PC-9 (cell line): ENCODE measurements at regions not wholly inside any gene's neighbourhood (a gene's known extent, or its start where the extent isn't known, plus 50 kb on each side); places are given as distances from the start of the nearest gene placed in this dataset.
"Not testable (repeated sequence)": the region's sequence is repeated elsewhere in the genome, so short reads cannot be mapped to it uniquely, and the experiment has no call there.

Experiments
- BruUV-seq: library from RNA; stranded (reverse); fragments of 400-500 nt; replicated peaks from 2 replicates; lab custom pipeline; 2021; lab: Mats Ljungman, UMichigan
- CTCF ChIA-PET: fragments of 300-600 bp; sonication (Branson Sonifier 250); formaldehyde crosslinking; loops from one replicate; lab custom pipeline; 2022; ENCODE audit warnings: antibody characterized with exemption; lab: Charles Lee
- POLR2A ChIA-PET: fragments of 300-600 bp; sonication (Branson Sonifier 250); formaldehyde crosslinking; loops from one replicate; lab custom pipeline; 2022; ENCODE audit warnings: antibody characterized with exemption; ENCODE audit not compliant: unreplicated experiment; lab: Charles Lee
- DNase-seq, 2 experiments: peaks; one replicate each; pipeline versions ENCODE4 v3.0.0 to v3.0.0-alpha.2; 2015 to 2022; ENCODE audit warnings: mixed read lengths in 1 of 2
- H2AFZ ChIP-seq: fragments of 200-600 bp; sonication (generic); 2 replicates; pipeline ENCODE4 v1.8.1; 2017; ENCODE audit warnings: antibody characterized with exemption
- H3F3A ChIP-seq: fragments of 200-600 bp; sonication (generic); 2 replicates; pipeline ENCODE4 v1.8.1; 2017; ENCODE audit warnings: antibody characterized with exemption, mild to moderate bottlenecking, low read depth; ENCODE audit not compliant: insufficient read depth
- H3K27ac ChIP-seq: fragments of 200-600 bp; sonication (generic); 2 replicates; pipeline ENCODE4 v1.6.1; 2016; ENCODE audit warnings: mixed run types
- H3K27me3 ChIP-seq: fragments of 200-600 bp; sonication (generic); 2 replicates; pipeline ENCODE4 v1.6.1; 2016; ENCODE audit warnings: low read depth, mixed run types; ENCODE audit not compliant: insufficient read depth
- H3K36me3 ChIP-seq: fragments of 200-600 bp; sonication (generic); 2 replicates; pipeline ENCODE4 v1.6.1; 2016; ENCODE audit warnings: low read depth, mixed run types
- H3K4me1 ChIP-seq: fragments of 200-600 bp; sonication (generic); replicated peaks from 2 replicates; pipeline ENCODE4 v1.6.1; 2016; ENCODE audit warnings: mixed run types; ENCODE audit not compliant: insufficient read depth
- H3K4me2 ChIP-seq: fragments of 200-600 bp; sonication (generic); 2 replicates; pipeline ENCODE4 v1.6.1; 2017; ENCODE audit warnings: mixed run types
- H3K4me3 ChIP-seq: fragments of 200-600 bp; sonication (generic); 2 replicates; pipeline ENCODE4 v1.6.1; 2016; ENCODE audit warnings: mixed run types
- H3K79me2 ChIP-seq: fragments of 200-600 bp; sonication (generic); 2 replicates; pipeline ENCODE4 v1.6.1; 2017; ENCODE audit warnings: low read depth, mixed run types
- H3K9me2 ChIP-seq: fragments of 200-600 bp; sonication (generic); 2 replicates; pipeline ENCODE4 v1.8.1; 2017; ENCODE audit warnings: mild to moderate bottlenecking; ENCODE audit not compliant: insufficient read depth
- H3K9me3 ChIP-seq: fragments of 200-600 bp; sonication (generic); 2 replicates; pipeline ENCODE4 v1.8.1; 2016; ENCODE audit warnings: low read depth; ENCODE audit not compliant: insufficient read depth
- H4K20me1 ChIP-seq: fragments of 200-600 bp; sonication (generic); 2 replicates; pipeline ENCODE4 v1.8.1; 2017; ENCODE audit not compliant: insufficient read depth
- EZH2 ChIP-seq: fragments of 200-600 bp; sonication (generic); IDR thresholded peaks from 2 replicates; pipeline ENCODE4 v1.8.0; 2017; ENCODE audit warnings: antibody characterized with exemption, low read depth
- intact Hi-C: fragments of 100-400 bp; cut with micrococcal nuclease; formaldehyde crosslinking; loops from one replicate; pipeline ENCODE4 v1.10.0; 2022; ENCODE audit not compliant: unreplicated experiment
- TF ChIP-seq, protein P1 (sequence below): fragments of 200-600 bp; sonication (generic); conservative IDR thresholded peaks from 2 replicates; pipeline ENCODE4 v1.6.1; 2017; ENCODE audit warnings: mixed run types, antibody characterized with exemption, mild to moderate bottlenecking, moderate library complexity

- intact Hi-C loops = no loop called here
- DNase-seq = no peak
- TF ChIP-seq EZH2 = no peak
- TF ChIP-seq, protein P1, sequence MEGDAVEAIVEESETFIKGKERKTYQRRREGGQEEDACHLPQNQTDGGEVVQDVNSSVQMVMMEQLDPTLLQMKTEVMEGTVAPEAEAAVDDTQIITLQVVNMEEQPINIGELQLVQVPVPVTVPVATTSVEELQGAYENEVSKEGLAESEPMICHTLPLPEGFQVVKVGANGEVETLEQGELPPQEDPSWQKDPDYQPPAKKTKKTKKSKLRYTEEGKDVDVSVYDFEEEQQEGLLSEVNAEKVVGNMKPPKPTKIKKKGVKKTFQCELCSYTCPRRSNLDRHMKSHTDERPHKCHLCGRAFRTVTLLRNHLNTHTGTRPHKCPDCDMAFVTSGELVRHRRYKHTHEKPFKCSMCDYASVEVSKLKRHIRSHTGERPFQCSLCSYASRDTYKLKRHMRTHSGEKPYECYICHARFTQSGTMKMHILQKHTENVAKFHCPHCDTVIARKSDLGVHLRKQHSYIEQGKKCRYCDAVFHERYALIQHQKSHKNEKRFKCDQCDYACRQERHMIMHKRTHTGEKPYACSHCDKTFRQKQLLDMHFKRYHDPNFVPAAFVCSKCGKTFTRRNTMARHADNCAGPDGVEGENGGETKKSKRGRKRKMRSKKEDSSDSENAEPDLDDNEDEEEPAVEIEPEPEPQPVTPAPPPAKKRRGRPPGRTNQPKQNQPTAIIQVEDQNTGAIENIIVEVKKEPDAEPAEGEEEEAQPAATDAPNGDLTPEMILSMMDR = no peak
- Histone ChIP-seq H3K9me3 (no peaks in the 10 kb centered on the region), H3K4me2 (no peak overlapping the region), H3K4me3 (no peak overlapping the region), H2AFZ (no peak overlapping the region), H3K9me2 (no peaks in the 10 kb centered on the region), H3K4me1 (no peaks in the 10 kb centered on the region), H3K79me2 (no peaks in the 10 kb centered on the region), H3K27me3 (peaks cover 7% of the 10 kb centered on the region; the same call in 1 of the 2 replicates), H3K36me3 (no peaks in the 10 kb centered on the region), H4K20me1 (no peaks in the 10 kb centered on the region), H3K27ac (no peak overlapping the region), H3F3A (no peaks in the 10 kb centered on the region)
- POLR2A ChIA-PET = no interaction called here
- BruUV-seq = no TSS peak
- CTCF ChIA-PET = no interaction called here
Observed at GRCh38 chr1:242890192-242890741, 364.8 kb downstream of the CEP170 start.

DNA sequence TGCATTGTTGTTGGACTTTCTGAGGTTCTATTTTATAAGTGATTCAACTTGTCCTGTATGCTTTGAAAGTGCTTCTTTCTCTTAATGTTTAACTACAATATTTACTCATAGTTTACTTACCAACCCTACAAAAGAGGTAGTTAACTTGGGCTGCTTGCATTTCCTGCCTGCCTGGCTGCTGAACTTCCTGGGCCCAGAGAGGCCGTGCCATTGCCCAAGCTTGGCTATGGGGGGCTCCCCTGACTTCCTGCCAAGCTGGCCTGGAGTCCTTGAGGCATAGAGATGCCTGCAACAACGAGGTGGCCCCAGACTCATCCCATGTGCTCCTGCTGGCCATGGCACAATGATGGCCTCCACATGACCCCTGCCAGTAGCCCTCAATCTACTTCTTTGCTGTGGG lies 361.6 kb upstream of the PLD5 start:
- Histone ChIP-seq H3F3A (no peaks in the 10 kb centered on the region), H3K4me2 (no peak overlapping the region), H3K4me1 (no peaks in the 10 kb centered on the region), H3K27ac (no peak overlapping the region), H4K20me1 (no peaks in the 10 kb centered on the region), H3K36me3 (no peaks in the 10 kb centered on the region), H3K27me3 (no peaks in the 10 kb centered on the region; the same call in 1 of the 2 replicates), H3K9me3 (no peaks in the 10 kb centered on the region), H3K4me3 (no peak overlapping the region), H2AFZ (no peak overlapping the region), H3K9me2 (no peaks in the 10 kb centered on the region), H3K79me2 (no peaks in the 10 kb centered on the region)
- no peak for TF ChIP-seq EZH2
- TF ChIP-seq, protein P1 = no peak
- intact Hi-C loops = no loop called here
- BruUV-seq = no TSS peak
- ChIA-PET CTCF (no interaction called here), POLR2A (no interaction called here)
- no peak for DNase-seq

DNA sequence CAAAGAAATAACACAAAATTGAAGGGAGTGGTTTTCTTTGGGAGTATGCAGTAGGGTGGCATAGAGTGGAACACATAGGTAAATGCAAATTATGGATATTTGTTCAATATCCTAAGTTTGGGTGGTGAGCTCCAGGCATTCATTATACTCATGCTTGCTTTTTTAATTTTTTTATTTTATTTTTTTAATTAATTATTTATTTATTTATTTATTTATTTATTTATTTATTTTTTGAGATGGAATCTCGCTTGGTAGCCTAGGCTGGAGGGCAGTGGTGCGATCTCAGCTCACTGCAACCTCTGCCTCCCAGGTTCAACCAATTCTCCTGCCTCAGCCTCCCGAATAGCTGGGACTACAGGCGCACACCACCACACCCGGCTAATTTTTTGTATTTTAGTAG lies 355.5 kb upstream of the PLD5 start:
- H3K4me1 ChIP-seq, H3K79me2 ChIP-seq, H3K36me3 ChIP-seq, H3K4me3 ChIP-seq, POLR2A ChIA-PET, H3K9me3 ChIP-seq, CTCF ChIA-PET, H3F3A ChIP-seq, H2AFZ ChIP-seq, DNase-seq, intact Hi-C loops, H3K9me2 ChIP-seq, BruUV-seq, H3K4me2 ChIP-seq, H4K20me1 ChIP-seq, H3K27ac ChIP-seq: not testable (repeated sequence)
- H3K27me3 ChIP-seq = peaks cover 24% of the 10 kb centered on the region

DNA sequence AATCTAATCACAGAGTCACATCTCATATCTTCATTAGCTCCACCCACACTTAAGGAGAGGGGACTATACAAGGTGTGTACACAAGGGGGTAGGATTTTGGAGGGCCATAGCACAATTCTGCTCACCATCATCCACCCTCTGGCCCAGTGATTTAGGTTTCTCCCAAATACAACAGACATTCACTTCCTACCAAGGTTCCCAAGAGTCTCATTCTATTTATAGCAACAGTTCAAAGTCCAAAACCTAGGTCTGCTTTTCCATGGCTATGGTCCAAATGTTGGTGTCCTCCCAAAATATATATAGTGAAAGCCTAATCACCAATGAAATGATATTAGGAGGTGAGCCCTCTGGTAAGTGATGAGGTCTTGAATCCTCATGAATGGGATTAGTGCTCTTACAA lies 353.2 kb upstream of the PLD5 start:
- Histone ChIP-seq H3K9me3 (no peaks in the 10 kb centered on the region), H3F3A (no peaks in the 10 kb centered on the region), H2AFZ (no peak overlapping the region), H3K9me2 (no peaks in the 10 kb centered on the region), H3K36me3 (no peaks in the 10 kb centered on the region), H3K4me3 (no peak overlapping the region), H3K4me2 (no peak overlapping the region), H3K4me1 (no peaks in the 10 kb centered on the region), H3K79me2 (no peaks in the 10 kb centered on the region), H4K20me1 (no peaks in the 10 kb centered on the region), H3K27ac (no peak overlapping the region), H3K27me3 (peaks cover 41% of the 10 kb centered on the region)
- CTCF ChIA-PET = no interaction called here
- no TSS peak for BruUV-seq
- no peak for TF ChIP-seq EZH2
- TF ChIP-seq, protein P1 = no peak
- DNase-seq = no peak
- intact Hi-C loops = no loop called here
- POLR2A ChIA-PET = no interaction called here
